Smooth muscle cell (in vitro differentiated cells): ENCODE measurements at regions not wholly inside any gene's neighbourhood (a gene's known extent, or its start where the extent isn't known, plus 50 kb on each side); places are given as distances from the start of the nearest gene placed in this dataset.
A peak's percentile ranks its signal among the peaks of the same experiment; 100 is the strongest.
"Not testable (repeated sequence)": the region's sequence is repeated elsewhere in the genome, so short reads cannot be mapped to it uniquely, and the experiment has no call there.

Experiments used
- DNase-seq: peaks from one replicate; lab custom pipeline; 2025; ENCODE audit not compliant: unreplicated experiment; lab: John Stamatoyannopoulos, UW
- H2AFZ ChIP-seq: fragments of 200-600 bp; sonication (generic); 2 replicates; pipeline ENCODE4 v1.6.0; 2016; ENCODE audit warnings: antibody characterized with exemption, low read depth, mild to moderate bottlenecking
- H3F3A ChIP-seq: fragments of 200-600 bp; sonication (generic); 2 replicates; pipeline ENCODE4 v1.6.0; 2017; ENCODE audit warnings: antibody characterized with exemption, low read depth
- H3K27ac ChIP-seq: fragments of 200-600 bp; sonication (generic); 2 replicates; pipeline ENCODE4 v1.5.1; 2016; ENCODE audit warnings: low read depth, mild to moderate bottlenecking
- H3K27me3 ChIP-seq: fragments of 200-600 bp; sonication (generic); 2 replicates; pipeline ENCODE4 v1.6.1; 2016; ENCODE audit warnings: low read depth, mild to moderate bottlenecking
- H3K36me3 ChIP-seq: fragments of 200-600 bp; sonication (generic); 2 replicates; pipeline ENCODE4 v1.5.1; 2016; ENCODE audit warnings: low read depth
- H3K4me1 ChIP-seq: fragments of 200-600 bp; sonication (generic); 2 replicates; pipeline ENCODE4 v1.5.1; 2016; ENCODE audit warnings: low read depth
- H3K4me2 ChIP-seq: fragments of 200-600 bp; sonication (generic); 2 replicates; pipeline ENCODE4 v1.6.0; 2016; ENCODE audit warnings: mild to moderate bottlenecking
- H3K4me3 ChIP-seq: fragments of 200-600 bp; sonication (generic); 2 replicates; pipeline ENCODE4 v1.5.1; 2016; ENCODE audit warnings: mild to moderate bottlenecking
- H3K79me2 ChIP-seq: fragments of 200-600 bp; sonication (generic); 2 replicates; pipeline ENCODE4 v1.6.0; 2016; ENCODE audit warnings: low read depth, mild to moderate bottlenecking
- H3K9ac ChIP-seq: fragments of 200-600 bp; sonication (generic); 2 replicates; pipeline ENCODE4 v1.6.0; 2016; ENCODE audit warnings: low read depth
- H3K9me3 ChIP-seq: fragments of 200-600 bp; sonication (generic); replicated peaks from 2 replicates; pipeline ENCODE4 v1.5.1; 2016; ENCODE audit warnings: low read depth
- H4K20me1 ChIP-seq: fragments of 200-600 bp; sonication (generic); 2 replicates; pipeline ENCODE4 v1.6.0; 2016; ENCODE audit warnings: low read depth
- CTCF ChIP-seq: fragments of 200-600 bp; sonication (generic); IDR thresholded peaks from 2 replicates; pipeline ENCODE4 v1.5.1; 2017; ENCODE audit warnings: borderline replicate concordance, mild to moderate bottlenecking, antibody characterized with exemption; ENCODE audit not compliant: insufficient read depth, poor library complexity, severe bottlenecking
- WGBS: methylation state at CpG from one replicate; pipeline ENCODE4 v1.1.7; 2016; ENCODE audit warnings: low lambda C conversion rate; 5-methylcytosine and 5-hydroxymethylcytosine counted together

GRCh38 chr2:138066139-138066806 is 102.0 kb downstream of the HNMT start:
- Histone ChIP-seq H3K27ac (no peak overlapping the region), H3K27me3 (peaks cover 7% of the 10 kb centered on the region), H4K20me1 (no peaks in the 10 kb centered on the region), H3K4me1 (no peaks in the 10 kb centered on the region), H3K9me3 (no peaks in the 10 kb centered on the region), H3K4me3 (no peak overlapping the region), H3K36me3 (no peaks in the 10 kb centered on the region), H2AFZ (no peak overlapping the region), H3K79me2 (no peaks in the 10 kb centered on the region), H3K9ac (no peak overlapping the region), H3F3A (no peaks in the 10 kb centered on the region), H3K4me2 (no peak overlapping the region)
- TF ChIP-seq CTCF = no peak
- 91% methylated on average over 3 of the region's 3 CpGs for WGBS
- DNase-seq = no peak

GRCh38 chr2:138066841-138067240 is 102.6 kb downstream of the HNMT start:
- DNase-seq = no peak
- Histone ChIP-seq H3F3A (no peaks in the 10 kb centered on the region), H3K9ac (no peak overlapping the region), H3K9me3 (no peaks in the 10 kb centered on the region), H4K20me1 (no peaks in the 10 kb centered on the region), H3K4me3 (no peak overlapping the region), H3K36me3 (no peaks in the 10 kb centered on the region), H3K4me1 (peaks cover 3% of the 10 kb centered on the region), H3K27me3 (peaks cover 7% of the 10 kb centered on the region), H3K4me2 (no peak overlapping the region), H3K27ac (no peak overlapping the region), H2AFZ (no peak overlapping the region), H3K79me2 (no peaks in the 10 kb centered on the region)
- no peak for TF ChIP-seq CTCF
- 86% methylated on average over 1 of the region's 1 CpG for WGBS

- H3F3A ChIP-seq, H3K9ac ChIP-seq: not testable (repeated sequence)
- 85% methylated on average over 2 of the region's 2 CpGs for WGBS
These were observed 104.4 kb downstream of the HNMT start for GRCh38 chr2:138068669-138069068.

GRCh38 chr2:138071042-138071719 is 106.9 kb downstream of the HNMT start:
- H3K36me3 ChIP-seq, H3K79me2 ChIP-seq, H2AFZ ChIP-seq: not testable (repeated sequence)

More at GRCh38 chr2:138068669-138069068, 104.4 kb downstream of the HNMT start:
- not testable (repeated sequence) for H2AFZ ChIP-seq, H3K27me3 ChIP-seq, H3K4me1 ChIP-seq, DNase-seq, H3K4me3 ChIP-seq, H3K27ac ChIP-seq, H4K20me1 ChIP-seq, H3K79me2 ChIP-seq, H3K9me3 ChIP-seq, H3K4me2 ChIP-seq, H3K36me3 ChIP-seq

More at GRCh38 chr2:138071042-138071719, 106.9 kb downstream of the HNMT start:
- H3K4me1 ChIP-seq, DNase-seq, H4K20me1 ChIP-seq, H3K9me3 ChIP-seq, H3K4me3 ChIP-seq, H3F3A ChIP-seq: not testable (repeated sequence)
- WGBS = 76% methylated on average over 7 of the region's 7 CpGs
- Histone ChIP-seq H3K27ac (peak overlapping the region; percentile 78), H3K27me3 (peaks cover 12% of the 10 kb centered on the region), H3K9ac (peak overlapping the region; percentile 27), H3K4me2 (peak overlapping the region; percentile 30)
